Keratinocyte (primary cell): ENCODE measurements at regions not wholly inside any gene's neighbourhood (a gene's known extent, or its start where the extent isn't known, plus 50 kb on each side); places are given as distances from the start of the nearest gene placed in this dataset.

Experiments used
- CTCF ChIP-seq, 3 experiments: IDR thresholded peaks in 1 of 3; conservative IDR thresholded peaks in 1 of 3; optimal IDR thresholded peaks in 1 of 3; 2 replicates in 2 of 3; 3 replicates in 1 of 3; pipeline versions ENCODE3 to v1.5.1; 2011; ENCODE audit warnings: low read length in 3 of 3, mild to moderate bottlenecking in 3 of 3, moderate library complexity in 2 of 3, control low read depth in 1 of 3, inconsistent platforms in 1 of 3; ENCODE audit not compliant: insufficient read depth in 2 of 3; ENCODE audit errors: extremely low read depth in 1 of 3
- EZH2 ChIP-seq: IDR thresholded peaks from one replicate; pipeline ENCODE4 v1.6.1; 2012; ENCODE audit warnings: inconsistent platforms, mild to moderate bottlenecking, low read length, moderate library complexity

DNA sequence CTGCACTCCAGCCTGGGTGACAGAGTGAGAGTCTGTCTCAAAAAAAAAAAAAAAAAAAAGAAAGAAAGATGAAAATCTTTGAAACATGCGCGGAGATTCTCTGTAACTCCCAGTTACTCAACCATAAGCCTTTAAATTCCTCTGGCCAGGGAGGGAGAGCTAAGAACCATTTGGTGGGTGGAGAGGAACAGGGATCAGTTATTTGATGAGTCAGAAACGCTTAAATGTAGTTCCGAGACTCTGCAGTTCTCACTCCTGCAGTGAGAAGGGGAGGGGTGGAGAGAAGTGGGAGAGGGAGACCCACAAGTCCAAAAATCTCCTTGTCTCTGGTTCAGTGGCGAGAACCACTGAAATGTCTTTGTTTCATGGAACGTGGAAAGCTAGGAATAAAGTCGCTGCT, 266.7 kb downstream of the SOX9 start:
- TF ChIP-seq CTCF (optimal IDR thresholded peaks at IDR 0.05 in 1 of 3, IDR thresholded peaks at IDR 0.05 in 1 of 3, conservative IDR thresholded peaks at IDR 0.05 in 1 of 3; ENCODE audit: extremely low read depth in 1 of 3, insufficient read depth in 2 of 3, low read length in 3 of 3), result no peak
- no peak for TF ChIP-seq EZH2
